Hepatocyte (in vitro differentiated cells): ENCODE measurements at regions not wholly inside any gene's neighbourhood (a gene's known extent, or its start where the extent isn't known, plus 50 kb on each side); places are given as distances from the start of the nearest gene placed in this dataset.
A peak's percentile ranks its signal among the peaks of the same experiment; 100 is the strongest.

ENCODE experiments used
- DNase-seq: peaks from one replicate; pipeline ENCODE4 v3.0.0-alpha.2; 2016; ENCODE audit warnings: low spot score
- H2AFZ ChIP-seq: fragments of 200-600 bp; sonication (generic); 2 replicates; pipeline ENCODE4 v1.6.0; 2016; ENCODE audit warnings: antibody characterized with exemption, mild to moderate bottlenecking
- H3K27ac ChIP-seq: fragments of 200-600 bp; sonication (generic); 2 replicates; pipeline ENCODE4 v1.5.1; 2016; ENCODE audit warnings: mild to moderate bottlenecking
- H3K27me3 ChIP-seq: fragments of 200-600 bp; sonication (generic); 2 replicates; pipeline ENCODE4 v1.6.1; 2016
- H3K36me3 ChIP-seq: fragments of 200-600 bp; sonication (generic); replicated peaks from 2 replicates; pipeline ENCODE4 v1.5.1; 2016; ENCODE audit warnings: low read depth; ENCODE audit not compliant: insufficient read depth
- H3K4me1 ChIP-seq: fragments of 200-600 bp; sonication (generic); 2 replicates; pipeline ENCODE4 v1.5.1; 2016; ENCODE audit warnings: mild to moderate bottlenecking, moderate library complexity; ENCODE audit not compliant: insufficient read depth
- H3K4me2 ChIP-seq: fragments of 200-600 bp; sonication (generic); 2 replicates; pipeline ENCODE4 v1.6.0; 2016
- H3K4me3 ChIP-seq: fragments of 200-600 bp; sonication (generic); 2 replicates; pipeline ENCODE4 v1.5.1; 2016; ENCODE audit warnings: mild to moderate bottlenecking
- H3K79me2 ChIP-seq: fragments of 200-600 bp; sonication (generic); 2 replicates; pipeline ENCODE4 v1.6.0; 2017; ENCODE audit warnings: mild to moderate bottlenecking
- H3K9me2 ChIP-seq: fragments of 200-600 bp; sonication (generic); replicated peaks from 2 replicates; pipeline ENCODE4 v1.6.0; 2017; ENCODE audit warnings: mild to moderate bottlenecking; ENCODE audit not compliant: insufficient read depth
- H3K9me3 ChIP-seq: fragments of 200-600 bp; sonication (generic); 2 replicates; pipeline ENCODE4 v1.5.1; 2016; ENCODE audit warnings: low read depth, mild to moderate bottlenecking
- H4K20me1 ChIP-seq: fragments of 200-600 bp; sonication (generic); 2 replicates; pipeline ENCODE4 v1.6.0; 2016; ENCODE audit warnings: mild to moderate bottlenecking; ENCODE audit not compliant: insufficient read depth, poor library complexity, severe bottlenecking
- EZH2 ChIP-seq: fragments of 200-600 bp; sonication (generic); IDR thresholded peaks from 2 replicates; pipeline ENCODE4 v1.6.1; 2016; ENCODE audit warnings: antibody characterized with exemption, mild to moderate bottlenecking, borderline replicate concordance
- EZH2phosphoT487 ChIP-seq: fragments of 200-600 bp; sonication (generic); IDR thresholded peaks from one replicate; pipeline ENCODE4 v1.6.1; 2018; ENCODE audit warnings: antibody characterized with exemption, mild to moderate bottlenecking, low read depth, moderate library complexity; ENCODE audit not compliant: unreplicated experiment, severe bottlenecking
- WGBS: methylation state at CpG from one replicate; pipeline ENCODE4 v1.1.6; 2016; ENCODE audit warnings: low lambda C conversion rate; ENCODE audit errors: missing lambda C conversion rate; 5-methylcytosine and 5-hydroxymethylcytosine counted together
- TF ChIP-seq, protein P1 (sequence below): fragments of 200-600 bp; sonication (generic); IDR thresholded peaks from 2 replicates; pipeline ENCODE4 v1.5.1; 2016; ENCODE audit warnings: antibody characterized with exemption, mild to moderate bottlenecking; ENCODE audit not compliant: poor library complexity

DNA sequence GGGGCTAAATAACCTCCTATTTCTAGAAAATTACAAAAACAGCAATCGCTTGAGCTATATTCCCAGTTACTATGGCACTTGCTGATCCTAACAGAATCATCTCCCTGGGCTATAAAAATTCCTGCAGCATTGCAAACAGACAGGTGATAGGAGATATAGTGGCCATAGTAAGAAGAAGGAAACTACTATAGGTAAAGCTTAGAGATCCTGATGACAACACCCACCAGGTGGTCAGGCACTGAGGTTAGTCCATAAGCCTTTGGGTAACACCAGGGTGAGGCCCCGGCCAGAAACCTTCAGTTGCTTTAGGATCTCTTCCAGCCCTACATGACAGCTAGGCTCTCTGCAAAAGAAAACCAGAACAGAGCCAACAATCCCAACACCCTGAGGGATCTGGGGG lies 197.9 kb upstream of the PPP1R2C start:
- Histone ChIP-seq H3K4me3 (no peak overlapping the region), H3K4me1 (peaks cover 29% of the 10 kb centered on the region), H3K79me2 (no peaks in the 10 kb centered on the region), H4K20me1 (no peaks in the 10 kb centered on the region), H3K27ac (peak overlapping the region; percentile 98), H3K9me2 (no peaks in the 10 kb centered on the region), H3K27me3 (no peaks in the 10 kb centered on the region), H3K36me3 (no peaks in the 10 kb centered on the region), H3K4me2 (no peak overlapping the region), H3K9me3 (peaks cover 11% of the 10 kb centered on the region), H2AFZ (no peak overlapping the region)
- peak; percentile 25 for DNase-seq
- 60% methylated on average over 2 of the region's 2 CpGs for WGBS
- TF ChIP-seq EZH2 (no peak), EZH2phosphoT487 (no peak)
- TF ChIP-seq, protein P1, sequence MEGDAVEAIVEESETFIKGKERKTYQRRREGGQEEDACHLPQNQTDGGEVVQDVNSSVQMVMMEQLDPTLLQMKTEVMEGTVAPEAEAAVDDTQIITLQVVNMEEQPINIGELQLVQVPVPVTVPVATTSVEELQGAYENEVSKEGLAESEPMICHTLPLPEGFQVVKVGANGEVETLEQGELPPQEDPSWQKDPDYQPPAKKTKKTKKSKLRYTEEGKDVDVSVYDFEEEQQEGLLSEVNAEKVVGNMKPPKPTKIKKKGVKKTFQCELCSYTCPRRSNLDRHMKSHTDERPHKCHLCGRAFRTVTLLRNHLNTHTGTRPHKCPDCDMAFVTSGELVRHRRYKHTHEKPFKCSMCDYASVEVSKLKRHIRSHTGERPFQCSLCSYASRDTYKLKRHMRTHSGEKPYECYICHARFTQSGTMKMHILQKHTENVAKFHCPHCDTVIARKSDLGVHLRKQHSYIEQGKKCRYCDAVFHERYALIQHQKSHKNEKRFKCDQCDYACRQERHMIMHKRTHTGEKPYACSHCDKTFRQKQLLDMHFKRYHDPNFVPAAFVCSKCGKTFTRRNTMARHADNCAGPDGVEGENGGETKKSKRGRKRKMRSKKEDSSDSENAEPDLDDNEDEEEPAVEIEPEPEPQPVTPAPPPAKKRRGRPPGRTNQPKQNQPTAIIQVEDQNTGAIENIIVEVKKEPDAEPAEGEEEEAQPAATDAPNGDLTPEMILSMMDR = no peak

DNA sequence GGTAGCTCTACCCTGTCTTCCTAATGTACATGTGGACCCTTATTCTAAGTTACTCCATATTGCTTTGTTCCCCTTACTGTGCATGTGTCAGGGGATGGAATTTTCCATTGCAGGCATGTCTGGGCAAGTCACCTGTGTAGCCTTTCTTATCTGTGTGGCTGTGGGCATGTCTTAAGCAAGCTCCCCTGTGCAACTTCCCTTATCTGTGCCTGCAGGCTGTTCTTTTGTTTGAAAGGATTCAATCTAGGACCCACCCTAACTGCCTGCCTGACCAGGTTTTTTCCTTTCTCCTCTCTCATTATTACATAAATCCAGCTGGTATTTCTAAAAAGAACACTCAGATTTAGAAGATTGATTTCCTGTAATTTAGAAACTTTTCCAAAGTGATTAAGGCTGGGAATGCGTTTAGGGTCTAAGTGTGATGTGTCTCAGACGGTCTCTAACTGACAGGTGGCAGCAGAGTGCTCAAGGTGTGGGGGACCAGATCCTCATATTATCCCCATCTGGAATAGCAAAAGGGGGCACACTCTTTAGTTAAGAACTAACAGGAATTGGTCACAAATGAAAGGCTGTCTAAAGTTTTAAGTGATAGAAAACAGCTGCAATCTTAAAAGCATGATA lies 198.9 kb upstream of the PPP1R2C start:
- peak overlapping the region; percentile 44 for H3K4me2 ChIP-seq

GRCh38 chrX:42978655-42979379 lies 200.9 kb upstream of the PPP1R2C start:
- no peaks in the 10 kb centered on the region for H4K20me1 ChIP-seq
- peaks cover 29% of the 10 kb centered on the region for H3K4me1 ChIP-seq
- 82% methylated on average over 3 of the region's 3 CpGs for WGBS
- H3K27me3 ChIP-seq = no peaks in the 10 kb centered on the region
- H3K79me2 ChIP-seq = no peaks in the 10 kb centered on the region
- no peak for DNase-seq
- peak overlapping the region; percentile 98 for H3K27ac ChIP-seq
- H2AFZ ChIP-seq = no peak overlapping the region
- H3K36me3 ChIP-seq = no peaks in the 10 kb centered on the region
- H3K9me2 ChIP-seq = no peaks in the 10 kb centered on the region
- no peak overlapping the region for H3K4me2 ChIP-seq
- H3K9me3 ChIP-seq = peaks cover 8% of the 10 kb centered on the region
- TF ChIP-seq EZH2 (no peak), EZH2phosphoT487 (no peak)
- TF ChIP-seq, protein P1 = no peak
- no peak overlapping the region for H3K4me3 ChIP-seq

More for the DNA sequence above, 198.9 kb upstream of the PPP1R2C start:
- H3K79me2 ChIP-seq = no peaks in the 10 kb centered on the region
- peak overlapping the region; percentile 22 for H2AFZ ChIP-seq
- H4K20me1 ChIP-seq = no peaks in the 10 kb centered on the region
- peak; percentile 42 for DNase-seq
- peaks cover 8% of the 10 kb centered on the region for H3K9me3 ChIP-seq
- TF ChIP-seq, protein P1 = peak; percentile 34
- TF ChIP-seq EZH2 = no peak
- no peaks in the 10 kb centered on the region for H3K36me3 ChIP-seq
- H3K27ac ChIP-seq = peak overlapping the region; percentile 98
- H3K27me3 ChIP-seq = no peaks in the 10 kb centered on the region
- no peak overlapping the region for H3K4me3 ChIP-seq
- 33% methylated on average over 2 of the region's 2 CpGs for WGBS
- H3K9me2 ChIP-seq = no peaks in the 10 kb centered on the region
- H3K4me1 ChIP-seq = peaks cover 29% of the 10 kb centered on the region
